Neural progenitor cell (in vitro differentiated cells): ENCODE measurements at regions not wholly inside any gene's neighbourhood (a gene's known extent, or its start where the extent isn't known, plus 50 kb on each side); places are given as distances from the start of the nearest gene placed in this dataset.
"Not testable (repeated sequence)": the region's sequence is repeated elsewhere in the genome, so short reads cannot be mapped to it uniquely, and the experiment has no call there.

Source experiments
- DNase-seq: peaks from one replicate; pipeline ENCODE4 v3.0.0-alpha.2; 2016; ENCODE audit warnings: low spot score
- H2AFZ ChIP-seq: fragments of 200-600 bp; sonication (generic); replicated peaks from 2 replicates; pipeline ENCODE4 v1.6.1; 2016; ENCODE audit warnings: antibody characterized with exemption
- H3F3A ChIP-seq: fragments of 200-600 bp; sonication (generic); 2 replicates; pipeline ENCODE4 v1.6.1; 2016; ENCODE audit warnings: antibody characterized with exemption, low read depth
- H3K27ac ChIP-seq: fragments of 200-600 bp; sonication (generic); 2 replicates; pipeline ENCODE4 v1.5.1; 2016; ENCODE audit warnings: mild to moderate bottlenecking
- H3K27me3 ChIP-seq: fragments of 200-600 bp; sonication (generic); 2 replicates; pipeline ENCODE4 v1.6.1; 2016; ENCODE audit warnings: mild to moderate bottlenecking, moderate library complexity
- H3K36me3 ChIP-seq: fragments of 200-600 bp; sonication (generic); 2 replicates; pipeline ENCODE4 v1.5.1; 2016
- H3K4me1 ChIP-seq: fragments of 200-600 bp; sonication (generic); 2 replicates; pipeline ENCODE4 v1.6.1; 2016; ENCODE audit warnings: mixed run types
- H3K4me2 ChIP-seq: fragments of 200-600 bp; sonication (generic); 2 replicates; pipeline ENCODE4 v1.6.1; 2016
- H3K4me3 ChIP-seq: fragments of 200-600 bp; sonication (generic); 2 replicates; pipeline ENCODE4 v1.5.1; 2016
- H3K79me2 ChIP-seq: fragments of 200-600 bp; sonication (generic); 2 replicates; pipeline ENCODE4 v1.6.1; 2016; ENCODE audit warnings: low read depth
- H3K9ac ChIP-seq: fragments of 200-600 bp; sonication (generic); 2 replicates; pipeline ENCODE4 v1.6.1; 2016
- H3K9me3 ChIP-seq: fragments of 200-600 bp; sonication (generic); 2 replicates; pipeline ENCODE4 v1.5.1; 2016; ENCODE audit warnings: low read depth
- H4K20me1 ChIP-seq: fragments of 200-600 bp; sonication (generic); 2 replicates; pipeline ENCODE4 v1.6.1; 2016; ENCODE audit warnings: low read depth
- H3K27ac Mint-ChIP-seq: 3 replicates; pipeline ENCODE4 v1.8.0; 2021; ENCODE audit warnings: mixed read lengths
- H3K27me3 Mint-ChIP-seq: 2 replicates; pipeline ENCODE4 v1.8.0; 2022; ENCODE audit warnings: low read depth, mild to moderate bottlenecking, inconsistent platforms, moderate library complexity, mixed read lengths; ENCODE audit not compliant: insufficient read depth
- H3K36me3 Mint-ChIP-seq: 3 replicates; pipeline ENCODE4 v1.8.0; 2021; ENCODE audit warnings: mixed read lengths
- H3K4me1 Mint-ChIP-seq: 3 replicates; pipeline ENCODE4 v1.8.0; 2021; ENCODE audit warnings: mixed read lengths
- H3K4me3 Mint-ChIP-seq: 3 replicates; pipeline ENCODE4 v1.8.0; 2021; ENCODE audit warnings: mild to moderate bottlenecking, moderate library complexity, mixed read lengths
- H3K9me3 Mint-ChIP-seq: 3 replicates; pipeline ENCODE4 v1.8.0; 2020; ENCODE audit warnings: mixed read lengths
- EZH2 ChIP-seq: fragments of 200-600 bp; sonication (generic); IDR thresholded peaks from 2 replicates; pipeline ENCODE4 v1.6.1; 2017; ENCODE audit warnings: antibody characterized with exemption, mild to moderate bottlenecking, moderate library complexity
- EZH2phosphoT487 ChIP-seq: fragments of 200-600 bp; sonication (generic); IDR thresholded peaks from 2 replicates; pipeline ENCODE4 v1.6.1; 2017; ENCODE audit warnings: antibody characterized with exemption
- TF ChIP-seq, protein P1 (sequence below): fragments of 200-600 bp; sonication (generic); IDR thresholded peaks from 2 replicates; pipeline ENCODE4 v1.5.1; 2017; ENCODE audit warnings: antibody characterized with exemption, mild to moderate bottlenecking

DNA sequence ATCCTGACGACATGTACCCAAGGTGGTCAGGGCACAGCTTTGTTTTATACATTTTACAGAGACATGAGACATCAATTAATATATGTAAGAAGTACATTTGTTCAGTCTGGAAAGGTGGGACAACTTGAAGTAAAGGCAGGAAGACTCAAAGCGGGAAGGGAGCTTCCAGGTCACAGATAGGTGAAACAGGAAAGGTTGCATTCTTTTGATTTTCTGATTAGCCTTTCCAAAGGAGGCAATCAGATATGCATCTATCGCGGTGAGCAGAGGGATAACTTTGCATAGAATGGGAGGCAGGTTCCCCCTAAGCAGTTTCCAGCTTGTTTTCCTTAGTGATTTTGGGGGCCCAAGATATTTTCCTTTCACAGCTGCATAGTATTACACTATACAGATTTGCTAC lies 358.4 kb downstream of the GLUD2 start:
- Mint-ChIP-seq H3K36me3 (no peaks in the 10 kb centered on the region), H3K4me1 (no peaks in the 10 kb centered on the region), H3K27me3 (no peaks in the 10 kb centered on the region), H3K27ac (no peak overlapping the region), H3K9me3 (peaks cover 3% of the 10 kb centered on the region), H3K4me3 (no peak overlapping the region)
- Histone ChIP-seq H3K4me3 (no peak overlapping the region), H3K79me2 (no peaks in the 10 kb centered on the region), H3K9me3 (no peaks in the 10 kb centered on the region), H2AFZ (no peak overlapping the region), H3K4me2 (no peak overlapping the region), H3F3A (no peaks in the 10 kb centered on the region), H3K4me1 (no peaks in the 10 kb centered on the region), H3K27ac (no peak overlapping the region), H3K27me3 (no peaks in the 10 kb centered on the region), H3K9ac (no peak overlapping the region), H4K20me1 (no peaks in the 10 kb centered on the region), H3K36me3 (no peaks in the 10 kb centered on the region)
- DNase-seq, result no peak
- no peak for TF ChIP-seq EZH2
- no peak for TF ChIP-seq EZH2phosphoT487
- TF ChIP-seq, protein P1, sequence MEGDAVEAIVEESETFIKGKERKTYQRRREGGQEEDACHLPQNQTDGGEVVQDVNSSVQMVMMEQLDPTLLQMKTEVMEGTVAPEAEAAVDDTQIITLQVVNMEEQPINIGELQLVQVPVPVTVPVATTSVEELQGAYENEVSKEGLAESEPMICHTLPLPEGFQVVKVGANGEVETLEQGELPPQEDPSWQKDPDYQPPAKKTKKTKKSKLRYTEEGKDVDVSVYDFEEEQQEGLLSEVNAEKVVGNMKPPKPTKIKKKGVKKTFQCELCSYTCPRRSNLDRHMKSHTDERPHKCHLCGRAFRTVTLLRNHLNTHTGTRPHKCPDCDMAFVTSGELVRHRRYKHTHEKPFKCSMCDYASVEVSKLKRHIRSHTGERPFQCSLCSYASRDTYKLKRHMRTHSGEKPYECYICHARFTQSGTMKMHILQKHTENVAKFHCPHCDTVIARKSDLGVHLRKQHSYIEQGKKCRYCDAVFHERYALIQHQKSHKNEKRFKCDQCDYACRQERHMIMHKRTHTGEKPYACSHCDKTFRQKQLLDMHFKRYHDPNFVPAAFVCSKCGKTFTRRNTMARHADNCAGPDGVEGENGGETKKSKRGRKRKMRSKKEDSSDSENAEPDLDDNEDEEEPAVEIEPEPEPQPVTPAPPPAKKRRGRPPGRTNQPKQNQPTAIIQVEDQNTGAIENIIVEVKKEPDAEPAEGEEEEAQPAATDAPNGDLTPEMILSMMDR, result no peak

GRCh38 chrX:121407627-121408026 lies 360.2 kb downstream of the GLUD2 start:
- H4K20me1 ChIP-seq, result no peaks in the 10 kb centered on the region
- peaks cover 8% of the 10 kb centered on the region for H3K9me3 ChIP-seq
- no peak overlapping the region for H3K4me2 ChIP-seq
- Mint-ChIP-seq H3K27me3 (no peaks in the 10 kb centered on the region), H3K27ac (no peak overlapping the region), H3K9me3 (peaks cover 3% of the 10 kb centered on the region), H3K4me1 (no peaks in the 10 kb centered on the region), H3K36me3 (no peaks in the 10 kb centered on the region), H3K4me3 (no peak overlapping the region)
- DNase-seq, result no peak
- H3F3A ChIP-seq, result no peaks in the 10 kb centered on the region
- TF ChIP-seq EZH2phosphoT487, result no peak
- TF ChIP-seq, protein P1, result no peak
- no peak for TF ChIP-seq EZH2
- H3K79me2 ChIP-seq, result no peaks in the 10 kb centered on the region
- H3K4me1 ChIP-seq, result no peaks in the 10 kb centered on the region
- H3K27ac ChIP-seq, result no peak overlapping the region
- H2AFZ ChIP-seq, result no peak overlapping the region
- H3K9ac ChIP-seq, result no peak overlapping the region
- no peaks in the 10 kb centered on the region for H3K36me3 ChIP-seq
- no peak overlapping the region for H3K4me3 ChIP-seq
- H3K27me3 ChIP-seq, result no peaks in the 10 kb centered on the region

DNA sequence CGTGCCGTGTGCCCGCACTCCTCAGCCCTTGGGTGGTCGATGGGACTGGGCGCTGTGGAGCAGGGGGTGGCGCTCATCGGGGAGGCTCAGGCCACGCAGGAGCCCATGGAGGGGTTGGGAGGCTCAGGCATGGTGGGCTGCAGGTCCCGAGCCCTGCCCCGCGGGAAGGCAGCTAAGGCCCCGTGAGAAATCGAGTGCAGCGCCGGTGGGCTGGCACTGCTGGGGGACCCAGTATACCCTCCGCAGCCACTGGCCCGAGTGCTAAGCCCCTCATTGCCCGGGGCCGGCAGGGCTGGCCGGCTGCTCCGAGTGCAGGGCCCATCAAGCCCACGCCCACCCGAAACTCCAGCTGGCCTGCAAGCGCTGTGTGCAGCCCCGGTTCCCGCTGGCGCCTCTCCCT lies 384.1 kb downstream of the GLUD2 start:
- peaks cover 11% of the 10 kb centered on the region for H3K9me3 Mint-ChIP-seq
- not testable (repeated sequence) for H3K79me2 ChIP-seq, H3K36me3 ChIP-seq, H3F3A ChIP-seq, H3K27me3 ChIP-seq, H3K27ac ChIP-seq, H3K27me3 Mint-ChIP-seq, H3K4me3 ChIP-seq, H3K4me1 Mint-ChIP-seq, H3K36me3 Mint-ChIP-seq, DNase-seq, H2AFZ ChIP-seq, H3K9me3 ChIP-seq, H3K4me1 ChIP-seq, H3K27ac Mint-ChIP-seq, H4K20me1 ChIP-seq, H3K4me3 Mint-ChIP-seq, H3K9ac ChIP-seq, H3K4me2 ChIP-seq

- no peak overlapping the region for H3K4me3 Mint-ChIP-seq
- Histone ChIP-seq H3K4me3 (no peak overlapping the region), H3F3A (no peaks in the 10 kb centered on the region), H3K4me1 (no peaks in the 10 kb centered on the region), H3K79me2 (no peaks in the 10 kb centered on the region), H3K9me3 (peaks cover 3% of the 10 kb centered on the region), H3K36me3 (no peaks in the 10 kb centered on the region), H3K27me3 (no peaks in the 10 kb centered on the region), H4K20me1 (no peaks in the 10 kb centered on the region), H3K9ac (no peak overlapping the region), H3K4me2 (no peak overlapping the region), H2AFZ (no peak overlapping the region), H3K27ac (no peak overlapping the region)
- no peaks in the 10 kb centered on the region for H3K4me1 Mint-ChIP-seq
- DNase-seq, result no peak
- TF ChIP-seq EZH2 (no peak), EZH2phosphoT487 (no peak)
- TF ChIP-seq, protein P1, result no peak
- no peaks in the 10 kb centered on the region for H3K27me3 Mint-ChIP-seq
- peaks cover 14% of the 10 kb centered on the region for H3K9me3 Mint-ChIP-seq
- no peaks in the 10 kb centered on the region for H3K36me3 Mint-ChIP-seq
- H3K27ac Mint-ChIP-seq, result no peak overlapping the region
These were observed 385.9 kb downstream of the GLUD2 start for GRCh38 chrX:121433289-121433688.

- not testable (repeated sequence) for H3K36me3 ChIP-seq, H3K9ac ChIP-seq, H2AFZ ChIP-seq, H3K9me3 ChIP-seq, H3K4me1 ChIP-seq, H3K27me3 Mint-ChIP-seq, DNase-seq, H3K9me3 Mint-ChIP-seq, H3K4me1 Mint-ChIP-seq, H3F3A ChIP-seq, H4K20me1 ChIP-seq, H3K27ac Mint-ChIP-seq, H3K36me3 Mint-ChIP-seq, H3K27ac ChIP-seq, H3K4me3 Mint-ChIP-seq, H3K79me2 ChIP-seq, H3K27me3 ChIP-seq, H3K4me3 ChIP-seq, H3K4me2 ChIP-seq
These were observed 390.3 kb downstream of the GLUD2 start for GRCh38 chrX:121437666-121438065.
